CD4-positive, alpha-beta T cell treated with Interleukin-6 for 4 hours (primary cell): ENCODE measurements at regions not wholly inside any gene's neighbourhood (a gene's known extent, or its start where the extent isn't known, plus 50 kb on each side); places are given as distances from the start of the nearest gene placed in this dataset.
"Not testable (repeated sequence)": the region's sequence is repeated elsewhere in the genome, so short reads cannot be mapped to it uniquely, and the experiment has no call there.

Source experiments
- DNase-seq: peaks from one replicate; pipeline ENCODE4 v3.0.0-alpha.2; 2020; ENCODE audit warnings: mixed read lengths

- DNase-seq: no peak
Measured at GRCh38 chr3:110629917-110630316, 441.7 kb upstream of the NECTIN3 start.

- DNase-seq: no peak
Measured at GRCh38 chr3:110644203-110644602, 427.4 kb upstream of the NECTIN3 start.

GRCh38 chr3:110646055-110646454 is 425.6 kb upstream of the NECTIN3 start:
- DNase-seq: no peak

- no peak for DNase-seq
Measured at GRCh38 chr3:110646496-110646895, 425.1 kb upstream of the NECTIN3 start.

GRCh38 chr3:110647586-110647985 is 424.0 kb upstream of the NECTIN3 start:
- DNase-seq: no peak

GRCh38 chr3:110650741-110651140 is 420.9 kb upstream of the NECTIN3 start:
- no peak for DNase-seq

- no peak for DNase-seq
Measured at GRCh38 chr3:110654843-110655502, 416.6 kb upstream of the NECTIN3 start.

GRCh38 chr3:110656394-110657025 is 415.1 kb upstream of the NECTIN3 start:
- no peak for DNase-seq

- no peak for DNase-seq
Measured at GRCh38 chr3:110664148-110664547, 407.5 kb upstream of the NECTIN3 start.

- DNase-seq: no peak
Measured at GRCh38 chr3:110666495-110666894, 405.1 kb upstream of the NECTIN3 start.

GRCh38 chr3:110667216-110667615 is 404.4 kb upstream of the NECTIN3 start:
- DNase-seq: no peak

- DNase-seq: no peak
Measured at GRCh38 chr3:110670407-110670806, 401.2 kb upstream of the NECTIN3 start.

GRCh38 chr3:110677506-110677905 is 394.1 kb upstream of the NECTIN3 start:
- DNase-seq: no peak

GRCh38 chr3:110679285-110679684 is 392.3 kb upstream of the NECTIN3 start:
- no peak for DNase-seq

- no peak for DNase-seq
Measured at GRCh38 chr3:110680450-110680849, 391.2 kb upstream of the NECTIN3 start.

GRCh38 chr3:110684466-110684865 is 387.1 kb upstream of the NECTIN3 start:
- no peak for DNase-seq

- no peak for DNase-seq
Measured at GRCh38 chr3:110685630-110686029, 386.0 kb upstream of the NECTIN3 start.

GRCh38 chr3:110686701-110687100 is 384.9 kb upstream of the NECTIN3 start:
- DNase-seq: no peak

- no peak for DNase-seq
Measured at GRCh38 chr3:110687138-110687537, 384.5 kb upstream of the NECTIN3 start.

- DNase-seq: no peak
Measured at GRCh38 chr3:110697961-110698360, 373.7 kb upstream of the NECTIN3 start.

GRCh38 chr3:110704332-110704731 is 367.3 kb upstream of the NECTIN3 start:
- not testable (repeated sequence) for DNase-seq

- DNase-seq: no peak
Measured at GRCh38 chr3:110708156-110708555, 363.5 kb upstream of the NECTIN3 start.

GRCh38 chr3:110710156-110710555 is 361.5 kb upstream of the NECTIN3 start:
- no peak for DNase-seq

- no peak for DNase-seq
Measured at GRCh38 chr3:110710603-110711002, 361.0 kb upstream of the NECTIN3 start.
